ENCODE measurements at regions not wholly inside any gene's neighbourhood (a gene's known extent, or its start where the extent isn't known, plus 50 kb on each side); places are given as distances from the start of the nearest gene placed in this dataset.

- TF ChIP-seq CTCF (conservative IDR thresholded peaks at IDR 0.05; ENCODE audit: low read depth, low read length) (no peak), EZH2 (IDR thresholded peaks at IDR 0.05; ENCODE audit: borderline replicate concordance, low read depth, low read length, poor library complexity, severe bottlenecking) (no peak)
Measured at GRCh38 chr20:40868551-40869217, 159.9 kb upstream of the TOP1 start.

Data from A673 (cell line).